22Rv1 (cell line): ENCODE measurements at regions not wholly inside any gene's neighbourhood (a gene's known extent, or its start where the extent isn't known, plus 50 kb on each side); places are given as distances from the start of the nearest gene placed in this dataset.

Experiments used
- CTCF ChIP-seq: fragments of 450-650 bp; IDR thresholded peaks from 2 replicates; pipeline ENCODE4 v1.5.1; 2017; ENCODE audit warnings: mild to moderate bottlenecking
- ZFX ChIP-seq: fragments of 450-650 bp; IDR thresholded peaks from 2 replicates; pipeline ENCODE4 v1.6.1; 2017; ENCODE audit warnings: antibody characterized with exemption, borderline replicate concordance

GRCh38 chr5:124919076-124919475 is 172.6 kb upstream of the ZNF608 start:
- no peak for TF ChIP-seq CTCF
- TF ChIP-seq ZFX: no peak
